ENCODE measurements at regions not wholly inside any gene's neighbourhood (a gene's known extent, or its start where the extent isn't known, plus 50 kb on each side); places are given as distances from the start of the nearest gene placed in this dataset.
"Not testable (repeated sequence)": the region's sequence is repeated elsewhere in the genome, so short reads cannot be mapped to it uniquely, and the experiment has no call there.

DNA sequence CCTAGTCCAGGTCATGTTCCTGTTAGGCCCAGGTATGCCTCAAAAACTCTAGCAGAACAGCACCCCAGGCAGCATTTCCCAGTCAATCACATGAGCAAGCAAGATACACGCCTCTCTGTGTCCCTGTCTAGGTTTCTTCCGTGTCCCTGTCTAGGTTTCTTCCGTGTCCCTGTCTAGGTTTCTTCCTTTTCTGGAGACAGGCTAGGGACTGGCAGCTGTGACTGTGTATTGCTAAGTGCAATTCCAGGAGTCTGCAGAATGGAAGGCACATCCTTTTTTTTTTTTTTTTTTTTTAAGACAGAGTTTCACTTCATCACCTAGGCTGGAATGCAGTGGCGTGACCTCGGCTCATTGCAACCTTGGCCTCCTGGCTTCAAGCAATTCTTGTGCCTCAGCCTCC, 77.6 kb downstream of the SETD4 start:
- DNase-seq (ENCODE audit: low read depth): no peak

DNA sequence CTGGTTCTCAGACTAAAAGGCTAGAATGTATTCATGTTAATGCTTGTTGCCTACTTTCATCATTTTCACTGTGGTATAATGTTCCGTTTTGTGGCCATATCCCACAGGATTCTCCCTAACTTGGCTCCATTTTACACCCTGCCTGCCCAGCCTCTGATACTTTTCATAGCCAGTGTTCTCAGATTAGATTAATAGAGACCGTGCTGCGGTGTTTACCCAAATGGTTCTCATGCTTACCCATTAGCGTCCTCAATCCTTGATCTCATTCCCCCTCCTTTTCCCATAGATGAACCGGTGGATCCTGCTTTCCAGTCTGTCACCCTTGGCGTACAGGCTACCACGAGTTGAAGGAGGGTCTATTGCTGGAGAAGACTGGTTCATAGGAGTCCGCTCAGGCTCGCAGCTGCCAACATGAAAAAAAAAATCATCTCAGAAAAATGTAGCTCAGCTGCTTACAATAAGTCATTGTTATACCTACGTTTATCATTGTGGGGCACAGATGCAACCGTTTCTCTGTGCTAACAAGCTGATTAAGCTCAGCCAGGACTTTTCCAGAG, 78.7 kb downstream of the SETD4 start:
- no peak for DNase-seq (ENCODE audit: low read depth)

DNA sequence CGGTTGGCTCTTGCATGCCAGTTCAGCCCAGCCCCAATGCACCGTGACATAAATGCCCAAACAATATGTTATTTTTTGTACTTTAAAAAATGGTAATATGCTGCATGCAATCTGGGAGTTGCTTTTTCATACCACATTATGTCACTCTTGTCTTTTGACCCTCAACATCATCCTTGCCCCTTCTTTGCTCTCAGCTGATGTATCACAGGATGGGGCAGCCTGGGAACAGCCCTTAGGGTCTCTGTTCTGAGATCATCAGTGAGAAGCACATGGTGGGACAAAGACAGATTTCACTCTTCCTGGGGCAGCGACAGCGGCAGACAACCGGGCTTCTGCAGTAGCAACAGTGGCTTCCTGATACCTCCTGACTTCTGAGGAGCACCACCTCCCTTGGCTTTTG, 79.5 kb downstream of the SETD4 start:
- no peak for DNase-seq (ENCODE audit: low read depth)

DNA sequence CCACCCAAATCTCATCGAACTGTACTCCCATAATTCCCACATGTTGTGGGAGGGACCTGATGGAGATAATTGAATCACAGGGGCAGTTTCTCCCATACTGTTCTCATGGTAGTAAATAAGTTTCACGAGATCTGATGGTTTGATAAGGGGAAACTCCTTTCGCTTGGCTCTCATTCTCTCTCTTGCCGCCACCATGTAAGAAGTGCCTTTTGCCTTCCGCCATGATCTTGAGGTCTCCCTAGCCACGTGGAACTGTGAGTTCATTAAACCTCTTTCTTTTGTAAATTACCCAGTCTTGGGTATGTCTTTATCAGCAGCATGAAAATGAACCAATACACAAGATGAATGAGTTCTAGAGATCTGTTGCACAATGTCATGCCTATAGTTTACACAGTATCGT, 82.5 kb downstream of the SETD4 start:
- DNase-seq (ENCODE audit: low read depth): not testable (repeated sequence)

DNA sequence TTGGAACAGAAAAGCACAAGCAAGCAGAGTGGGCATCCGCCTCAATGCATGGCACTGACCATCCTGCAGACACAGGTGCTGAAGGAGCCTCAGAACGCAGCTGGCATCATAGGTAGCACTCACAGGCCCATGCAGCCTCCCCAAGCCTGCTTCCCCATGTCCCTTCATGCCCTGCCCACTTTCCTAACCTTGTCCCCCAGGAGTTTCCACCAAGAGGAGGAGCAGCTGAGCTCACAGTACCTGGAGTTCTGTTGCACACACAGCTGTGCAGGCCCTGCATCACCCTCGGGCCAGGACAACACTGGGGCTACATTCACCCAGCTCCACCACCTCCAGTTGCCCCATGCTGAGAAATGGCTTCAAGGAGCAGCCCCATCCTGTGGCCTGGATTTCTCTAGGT, 83.4 kb downstream of the SETD4 start:
- no peak for DNase-seq (ENCODE audit: low read depth)

DNA sequence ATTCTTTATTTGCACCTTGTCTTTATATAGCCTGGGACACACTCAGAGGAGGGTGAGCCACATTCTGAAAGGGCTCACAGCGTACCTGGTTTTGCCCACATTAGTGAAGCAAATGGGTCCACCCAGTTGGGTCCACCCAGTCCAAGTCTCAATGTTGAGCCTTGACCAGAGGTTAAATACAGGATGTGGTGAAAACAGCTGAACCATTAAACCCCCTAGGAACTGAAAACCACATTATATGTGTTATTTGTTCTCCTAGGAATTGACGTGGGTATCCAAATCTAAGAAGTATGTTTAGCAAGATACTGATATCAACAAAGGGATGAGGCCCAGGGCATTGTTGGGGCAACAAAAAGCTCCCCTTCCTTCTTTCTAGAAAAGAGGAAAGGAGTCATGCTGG, 83.8 kb downstream of the SETD4 start:
- DNase-seq (ENCODE audit: low read depth): no peak

DNA sequence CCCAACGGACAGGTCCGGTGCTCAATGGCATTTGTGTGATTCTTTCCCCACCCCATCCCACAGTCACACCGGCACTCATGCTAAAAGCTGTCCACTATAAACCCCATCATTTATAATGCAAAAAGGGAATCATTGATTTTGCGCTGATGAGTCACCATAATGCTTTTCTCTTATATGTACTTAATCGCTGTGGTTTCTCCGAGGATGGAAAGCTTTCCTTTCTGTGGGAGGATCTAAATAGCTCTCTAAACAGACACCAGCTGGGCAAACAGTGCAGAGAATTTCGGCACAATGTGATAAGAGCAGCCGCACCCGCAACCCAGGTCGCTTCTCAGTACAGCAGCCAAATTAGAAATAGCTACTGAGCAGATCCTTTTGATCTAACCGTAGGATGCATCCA, 85.6 kb downstream of the SETD4 start:
- no peak for DNase-seq (ENCODE audit: low read depth)

DNA sequence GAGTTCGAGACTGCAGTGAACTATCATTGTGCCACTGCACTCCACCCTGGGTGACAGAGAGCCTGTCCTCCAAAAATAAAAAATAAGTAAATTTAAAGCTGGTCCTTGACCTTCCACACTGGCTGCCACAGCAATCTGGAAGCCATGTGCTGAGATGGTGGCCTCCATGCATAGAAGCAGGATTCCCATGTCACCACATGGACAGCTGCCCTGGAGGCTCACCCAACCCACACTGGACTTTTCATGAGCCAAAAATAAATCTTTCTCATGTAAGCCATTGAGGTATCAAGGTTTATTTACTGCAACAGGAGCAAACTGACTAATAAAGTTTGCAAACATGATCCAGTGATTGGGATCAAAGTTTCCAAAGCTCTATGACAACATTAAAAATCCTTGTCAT, 88.5 kb downstream of the SETD4 start:
- no peak for DNase-seq (ENCODE audit: low read depth)

DNA sequence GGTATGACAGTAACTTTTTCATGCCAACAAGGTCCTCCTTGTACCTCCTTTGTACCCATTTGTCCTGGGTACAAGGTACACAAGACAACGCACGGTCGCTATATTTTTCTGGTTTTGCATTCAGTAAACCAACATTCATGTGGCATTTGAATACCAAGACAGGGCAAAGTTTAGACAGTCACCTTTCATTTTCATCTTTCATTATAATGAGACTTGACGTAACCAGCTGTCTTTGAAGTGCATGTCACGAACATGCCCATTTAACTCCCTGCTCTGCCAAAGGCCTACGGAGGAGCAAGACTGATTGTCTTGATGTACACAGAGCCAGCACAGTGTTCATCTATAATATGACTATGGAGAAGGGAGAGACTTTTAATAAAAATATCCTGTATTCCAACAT, 91.0 kb downstream of the SETD4 start:
- no peak for DNase-seq (ENCODE audit: low read depth)

DNA sequence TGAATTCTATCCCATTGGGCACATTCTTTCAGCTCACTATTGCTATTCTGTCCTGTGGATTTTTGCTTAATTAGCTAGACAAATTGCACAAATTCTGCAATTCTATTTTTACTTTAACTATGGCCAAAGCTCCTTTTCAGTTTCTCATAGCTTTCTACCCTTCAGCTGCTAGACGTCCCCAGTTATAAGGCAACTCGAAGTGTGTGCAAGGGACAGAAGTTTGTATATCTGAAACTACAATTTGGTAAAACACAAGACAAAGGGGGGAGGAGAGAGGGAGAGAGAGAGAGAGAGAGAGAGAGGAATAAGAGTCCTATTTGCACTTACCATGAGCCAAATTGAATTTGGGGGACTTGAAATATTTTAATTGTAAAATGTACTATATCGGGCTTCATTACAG, 91.8 kb downstream of the SETD4 start:
- DNase-seq (ENCODE audit: low read depth): no peak

DNA sequence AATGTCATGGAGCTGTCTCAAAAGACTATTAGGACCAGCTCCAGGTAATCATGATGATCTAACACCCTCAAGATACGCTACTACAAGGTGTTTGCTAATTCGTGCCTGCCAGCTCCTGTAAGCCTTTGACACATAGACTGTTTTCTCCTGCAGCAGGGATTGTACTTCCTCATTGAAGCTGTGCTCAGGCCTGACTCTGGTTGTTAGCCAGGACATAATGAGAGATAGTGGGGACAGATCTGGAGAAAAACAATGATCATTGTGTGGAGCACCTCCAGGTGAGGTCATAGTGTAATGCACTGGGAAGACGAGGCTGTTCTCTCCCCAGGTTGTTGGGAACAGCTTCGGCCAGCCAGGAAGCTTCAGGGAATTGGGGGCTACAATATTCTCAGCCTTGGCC, 94.6 kb downstream of the SETD4 start:
- DNase-seq (ENCODE audit: low read depth): no peak

DNA sequence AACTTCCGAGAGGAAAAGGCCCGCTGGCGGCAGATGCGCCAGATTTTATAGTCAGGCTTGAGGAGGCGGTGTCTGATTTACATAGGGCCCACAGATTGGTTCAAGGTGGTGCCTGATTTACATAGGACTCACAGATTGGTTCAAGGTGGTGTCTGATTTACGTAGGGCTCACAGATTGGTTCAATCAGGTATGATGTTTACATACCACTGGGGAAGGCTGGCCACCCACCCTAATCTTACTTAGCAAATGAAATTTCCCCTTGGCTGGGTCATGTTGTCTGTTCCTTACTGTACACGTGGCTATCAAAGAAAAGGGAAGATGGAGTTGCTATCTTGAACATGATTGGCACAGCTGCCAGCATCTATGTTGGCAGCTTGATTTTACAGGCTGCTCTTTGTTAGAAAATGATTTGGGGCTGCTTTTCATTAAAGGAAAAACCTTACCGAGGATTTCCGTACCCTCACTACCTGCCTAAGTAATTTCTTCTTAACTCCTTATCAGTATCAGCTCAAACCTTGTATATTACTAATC, 96.3 kb downstream of the SETD4 start:
- DNase-seq (ENCODE audit: low read depth): no peak

DNA sequence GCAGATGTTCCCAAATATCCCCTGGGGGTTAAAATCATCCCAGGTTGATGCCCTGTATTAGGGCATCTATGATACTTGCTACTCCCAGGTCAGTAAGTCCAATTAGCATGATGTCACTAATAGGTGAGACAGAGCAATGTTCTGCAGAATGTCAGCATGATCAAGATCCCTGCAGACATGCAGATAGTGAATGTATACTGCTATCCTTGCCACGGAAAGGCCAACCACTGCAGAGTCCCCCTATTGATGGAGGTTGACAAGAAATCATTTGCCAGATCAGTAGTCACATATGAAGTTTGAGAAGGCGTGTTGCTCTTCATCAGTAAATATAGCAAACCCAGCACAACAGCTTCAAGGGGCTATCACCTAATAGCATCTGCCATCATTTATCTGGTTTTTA, 97.4 kb downstream of the SETD4 start:
- DNase-seq (ENCODE audit: low read depth): no peak

DNA sequence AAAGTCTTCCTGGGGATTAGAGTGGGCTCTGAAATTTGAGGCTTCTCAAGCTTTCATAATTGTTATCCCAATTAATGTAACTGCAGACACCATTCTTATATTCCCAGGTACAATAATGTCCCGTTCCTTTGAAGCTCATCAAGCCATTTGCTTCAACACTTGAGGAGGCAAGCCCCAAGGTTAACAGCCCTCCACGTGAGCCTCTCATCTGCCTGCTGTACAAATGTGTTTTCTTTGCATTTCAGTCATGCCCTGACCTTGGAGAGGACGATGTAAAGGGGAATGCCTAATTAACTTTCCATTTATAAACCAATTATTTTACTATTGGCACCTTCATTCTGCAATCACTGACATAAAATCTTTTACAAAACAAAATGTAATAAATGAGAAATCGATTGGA, 106.3 kb downstream of the SETD4 start:
- DNase-seq (ENCODE audit: low read depth): no peak

DNA sequence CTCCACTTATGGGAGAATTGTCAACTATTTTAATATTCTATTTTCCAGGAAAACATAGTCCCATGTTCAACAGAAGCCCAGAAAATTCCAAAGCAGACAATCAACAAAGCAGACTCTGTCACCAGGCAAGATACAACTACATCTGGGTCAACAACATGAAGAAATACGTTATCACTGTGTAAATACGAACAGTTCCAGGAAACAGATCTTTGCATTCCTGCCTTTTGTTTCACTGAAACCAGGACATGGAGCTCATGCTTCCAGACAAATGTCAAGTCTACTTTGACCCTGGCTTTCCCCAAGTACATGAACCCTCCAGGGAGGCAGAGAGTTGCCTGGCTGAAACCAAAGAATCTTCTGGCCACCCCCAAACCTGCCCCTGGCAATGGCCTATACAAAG, 106.7 kb downstream of the SETD4 start:
- no peak for DNase-seq (ENCODE audit: low read depth)

DNA sequence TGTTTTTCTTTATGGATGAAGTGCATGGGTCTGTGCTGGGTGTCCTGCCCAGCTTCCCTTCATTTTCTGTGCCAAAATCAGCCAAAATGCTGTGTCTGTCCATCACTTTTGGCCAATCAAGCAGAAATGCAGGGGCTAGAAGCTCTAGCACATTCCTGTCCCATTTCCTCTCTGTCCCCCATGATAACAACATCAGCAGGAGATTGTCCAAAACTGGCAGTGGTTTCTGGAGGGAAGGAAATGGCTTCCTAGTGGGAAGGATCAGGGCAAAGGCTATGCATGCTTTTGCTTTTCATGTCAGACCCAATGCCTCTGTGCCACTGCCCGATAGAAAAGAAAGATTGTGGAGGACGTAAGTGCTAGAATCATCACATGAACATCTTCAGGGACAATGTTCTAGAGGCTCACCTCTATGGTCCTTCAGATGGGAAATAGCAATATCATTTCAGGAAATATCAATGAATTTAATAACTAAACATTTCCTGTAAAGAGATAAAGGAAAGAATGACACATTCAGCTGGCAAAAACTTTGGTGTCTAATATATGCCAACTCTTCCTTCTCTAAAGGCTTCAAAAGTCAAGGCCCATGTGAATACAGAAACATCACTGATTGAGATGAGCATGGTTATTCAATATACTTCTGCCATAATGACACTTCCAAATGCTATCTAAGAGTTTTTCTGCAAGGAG, 107.5 kb downstream of the SETD4 start:
- DNase-seq (ENCODE audit: low read depth): no peak

DNA sequence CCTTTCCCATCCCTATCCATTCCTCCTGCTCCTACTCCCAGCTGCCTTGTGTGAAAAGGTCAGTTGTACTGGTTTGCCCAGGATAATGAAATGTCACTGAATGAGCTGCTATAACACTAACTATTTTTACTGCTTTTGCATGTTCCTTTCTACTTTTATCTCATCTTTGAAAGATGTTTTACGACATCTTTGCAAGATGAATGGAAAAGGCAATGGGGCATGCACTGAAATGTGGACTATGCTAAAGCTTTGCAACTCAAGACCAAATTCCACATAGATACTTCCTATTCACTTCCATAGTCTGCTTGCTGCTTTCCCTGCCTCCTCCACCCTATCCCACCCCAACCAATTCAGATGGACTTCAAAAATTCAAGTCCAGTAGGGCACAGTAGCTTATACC, 111.3 kb downstream of the SETD4 start:
- DNase-seq (ENCODE audit: low read depth): no peak

DNA sequence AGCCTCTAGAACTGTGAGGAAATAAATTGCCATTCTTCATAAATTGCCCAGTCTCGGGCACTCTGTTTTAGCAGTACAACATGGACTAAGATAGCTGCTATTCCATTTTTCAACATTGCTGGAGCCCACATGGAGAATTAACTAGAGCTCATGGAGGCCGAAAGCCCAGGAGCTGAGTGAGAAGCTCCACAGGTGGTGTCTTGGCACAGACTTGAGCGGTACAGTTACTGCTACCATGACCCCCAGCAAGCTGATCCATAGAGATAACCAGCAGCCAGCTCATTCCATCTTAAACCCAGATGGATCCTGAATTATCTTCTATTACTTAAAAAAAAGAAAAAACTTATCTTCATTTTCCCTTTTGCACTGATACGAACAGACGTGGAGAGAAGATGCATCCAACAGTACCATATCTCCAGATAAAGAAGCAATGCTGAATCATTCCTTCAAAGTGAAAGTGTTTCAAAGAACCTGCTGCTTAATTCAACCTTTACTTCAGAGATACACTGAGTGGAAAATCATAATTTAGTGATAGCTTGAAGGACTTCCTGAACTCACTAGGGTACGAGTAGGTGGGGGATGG, 115.1 kb downstream of the SETD4 start:
- DNase-seq (ENCODE audit: low read depth): no peak

DNA sequence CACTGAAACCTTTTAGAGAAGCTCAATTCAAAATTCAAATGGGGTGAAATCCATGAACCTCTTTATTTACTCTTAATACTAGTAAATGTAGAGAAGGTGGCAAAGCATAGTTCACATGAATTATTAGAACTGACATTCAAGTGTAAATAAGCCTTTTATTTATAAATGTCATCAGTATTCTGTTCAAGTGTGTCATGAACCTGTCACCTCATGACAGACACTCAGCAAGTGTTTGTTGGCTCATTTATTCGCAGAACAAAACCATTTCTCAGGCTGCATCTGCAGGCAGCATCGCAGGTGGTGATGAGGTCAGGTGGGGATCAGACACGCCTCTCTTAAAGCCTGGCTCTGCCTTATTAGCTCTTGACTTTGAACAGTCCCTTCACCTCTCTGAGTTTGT, 116.6 kb downstream of the SETD4 start:
- no peak for DNase-seq (ENCODE audit: low read depth)

DNA sequence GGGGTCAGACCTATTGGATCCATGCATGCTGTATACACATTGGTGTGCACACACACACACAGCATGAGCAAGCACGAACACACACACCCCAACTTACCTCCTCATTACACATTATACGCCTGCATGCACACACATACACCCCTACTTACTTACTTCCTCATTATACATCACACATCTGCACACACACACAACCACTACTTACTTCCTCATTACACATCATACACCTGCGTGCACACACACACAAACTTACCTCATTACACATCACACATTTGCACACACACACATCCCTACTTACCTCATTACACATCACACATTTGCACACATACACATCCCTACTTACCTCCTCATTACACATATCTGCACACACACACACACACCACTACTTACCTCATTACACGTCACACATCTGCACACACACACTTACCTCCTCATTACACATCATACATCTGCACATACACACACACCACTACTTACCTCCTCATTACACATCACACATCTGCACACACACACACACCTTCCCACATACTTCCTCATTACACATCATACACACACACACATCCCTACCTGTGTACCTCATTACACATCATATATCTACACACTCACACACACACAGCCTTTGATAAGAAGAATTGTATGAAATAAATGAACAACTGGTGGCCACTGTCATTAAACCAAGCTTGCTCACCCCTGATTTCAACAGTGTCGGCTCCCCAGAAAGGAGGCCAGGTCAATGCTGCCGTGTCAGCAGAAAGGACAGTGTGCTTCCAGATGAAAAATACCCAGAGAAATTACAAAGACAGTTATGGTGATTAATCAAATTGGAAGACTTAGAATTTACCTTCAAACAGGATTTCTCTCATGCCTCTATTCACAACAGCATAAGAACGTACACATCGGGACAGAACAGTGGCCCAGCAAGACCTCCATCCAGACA, 117.8 kb downstream of the SETD4 start:
- no peak for DNase-seq (ENCODE audit: low read depth)

DNA sequence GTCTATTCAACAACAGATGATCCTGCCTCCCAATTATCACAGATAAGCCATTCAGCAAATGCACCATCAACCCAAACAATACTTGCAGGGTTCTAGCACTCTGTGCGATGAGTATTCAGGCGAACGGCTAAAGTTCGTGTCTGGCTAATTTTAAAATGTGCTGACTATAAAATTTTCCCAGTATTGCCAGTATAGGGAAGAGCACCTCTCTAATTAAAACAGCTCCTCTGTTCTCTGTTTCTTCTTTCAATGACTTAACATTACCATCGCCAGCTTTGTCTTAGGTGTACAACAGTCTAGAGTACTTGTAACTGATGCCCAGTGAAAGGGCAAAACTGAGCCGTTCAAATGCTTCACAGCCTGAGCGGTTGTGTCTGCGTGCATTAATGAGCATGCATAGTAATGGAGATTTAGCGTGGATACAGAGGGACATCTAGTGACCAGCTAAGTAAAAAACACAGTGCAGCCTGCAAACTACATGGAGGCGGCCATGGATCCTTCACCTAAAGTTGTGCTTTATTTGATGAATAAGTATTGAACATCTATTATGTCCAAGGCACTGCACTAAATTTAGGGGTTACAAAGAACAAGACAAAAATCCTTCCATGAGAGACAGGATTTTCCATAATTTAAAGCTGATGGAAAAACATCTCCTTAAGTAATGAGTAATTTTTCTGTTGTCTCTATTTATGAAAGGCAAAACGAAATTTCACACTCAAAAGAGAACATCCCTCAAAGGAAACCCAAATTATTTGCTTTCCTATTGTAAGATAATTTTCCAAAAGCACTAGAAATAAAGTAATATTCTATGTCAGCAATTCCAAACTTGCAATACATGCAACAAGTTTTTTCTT, 120.0 kb downstream of the SETD4 start:
- no peak for DNase-seq (ENCODE audit: low read depth)

DNA sequence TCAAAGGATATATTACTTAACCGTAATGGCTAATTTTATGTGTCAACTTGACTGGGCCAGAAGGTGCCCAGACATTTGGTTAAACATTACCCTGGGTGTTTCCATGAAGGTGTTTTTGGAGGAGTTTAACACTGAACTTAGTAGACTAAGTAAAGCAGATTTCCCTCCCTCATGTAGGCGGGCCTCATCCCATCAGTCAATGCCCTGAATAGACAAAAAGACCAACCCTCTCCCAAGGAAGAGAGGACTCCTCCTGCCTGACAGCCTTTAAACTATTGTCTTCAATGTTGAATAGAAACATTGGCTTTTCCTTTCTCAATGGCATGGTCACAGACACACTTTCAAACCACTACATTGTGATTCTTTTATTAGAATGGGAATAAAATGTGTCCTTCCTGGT, 121.9 kb downstream of the SETD4 start:
- DNase-seq (ENCODE audit: low read depth): no peak
